ENCODE measurements at regions not wholly inside any gene's neighbourhood (a gene's known extent, or its start where the extent isn't known, plus 50 kb on each side); places are given as distances from the start of the nearest gene placed in this dataset.

DNA sequence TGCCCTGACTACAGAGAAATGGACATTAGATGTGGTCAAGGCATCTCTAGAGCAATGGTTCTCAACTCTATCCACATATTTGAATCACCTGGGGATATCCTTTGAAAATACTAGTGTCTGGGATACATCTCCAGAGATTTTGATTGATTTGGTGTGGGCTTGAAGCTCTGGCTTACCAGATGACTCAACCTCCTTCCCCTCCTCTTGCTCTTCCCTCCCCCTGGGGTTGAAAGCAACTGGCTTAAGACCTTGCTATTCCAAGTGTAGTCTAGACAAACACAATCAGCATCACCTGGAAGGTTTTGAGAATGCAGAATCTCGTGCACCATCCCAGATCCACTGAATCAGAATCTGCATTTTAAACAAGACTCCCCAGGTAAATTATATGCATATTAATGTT, 183.8 kb downstream of the DAD1 start:
- TF ChIP-seq, protein P1, sequence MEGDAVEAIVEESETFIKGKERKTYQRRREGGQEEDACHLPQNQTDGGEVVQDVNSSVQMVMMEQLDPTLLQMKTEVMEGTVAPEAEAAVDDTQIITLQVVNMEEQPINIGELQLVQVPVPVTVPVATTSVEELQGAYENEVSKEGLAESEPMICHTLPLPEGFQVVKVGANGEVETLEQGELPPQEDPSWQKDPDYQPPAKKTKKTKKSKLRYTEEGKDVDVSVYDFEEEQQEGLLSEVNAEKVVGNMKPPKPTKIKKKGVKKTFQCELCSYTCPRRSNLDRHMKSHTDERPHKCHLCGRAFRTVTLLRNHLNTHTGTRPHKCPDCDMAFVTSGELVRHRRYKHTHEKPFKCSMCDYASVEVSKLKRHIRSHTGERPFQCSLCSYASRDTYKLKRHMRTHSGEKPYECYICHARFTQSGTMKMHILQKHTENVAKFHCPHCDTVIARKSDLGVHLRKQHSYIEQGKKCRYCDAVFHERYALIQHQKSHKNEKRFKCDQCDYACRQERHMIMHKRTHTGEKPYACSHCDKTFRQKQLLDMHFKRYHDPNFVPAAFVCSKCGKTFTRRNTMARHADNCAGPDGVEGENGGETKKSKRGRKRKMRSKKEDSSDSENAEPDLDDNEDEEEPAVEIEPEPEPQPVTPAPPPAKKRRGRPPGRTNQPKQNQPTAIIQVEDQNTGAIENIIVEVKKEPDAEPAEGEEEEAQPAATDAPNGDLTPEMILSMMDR (conservative IDR thresholded peaks at IDR 0.05; ENCODE audit: low read depth, low read length) = no peak
- TF ChIP-seq EZH2 (IDR thresholded peaks at IDR 0.05; ENCODE audit: low read length, unreplicated experiment) (no peak), EZH2phosphoT487 (IDR thresholded peaks at IDR 0.05; ENCODE audit: borderline replicate concordance, low read length) (no peak)
